Right ventricle myocardium inferior (tissue), 1 donor: ENCODE measurements at regions not wholly inside any gene's neighbourhood (a gene's known extent, or its start where the extent isn't known, plus 50 kb on each side); places are given as distances from the start of the nearest gene placed in this dataset.
"Not testable (repeated sequence)": the region's sequence is repeated elsewhere in the genome, so short reads cannot be mapped to it uniquely, and the experiment has no call there.

Experiments
- ATAC-seq: fragments of 200-7000 bp; cut with Tn5 transposase; one replicate; pipeline ENCODE4 v1.9.1; 2020; ENCODE audit warnings: mild to moderate bottlenecking, moderate library complexity
- DNase-seq: peaks from one replicate; pipeline ENCODE4 v3.0.0; 2021; ENCODE audit errors: missing footprints
- intact Hi-C: fragments of 100-400 bp; cut with DNase I; formaldehyde crosslinking; loops from one replicate; pipeline ENCODE4 v1.11.0; 2022
- donor health status: DM: no; HTN: yes; CAD: no; lungs with severe emphysema.

DNA sequence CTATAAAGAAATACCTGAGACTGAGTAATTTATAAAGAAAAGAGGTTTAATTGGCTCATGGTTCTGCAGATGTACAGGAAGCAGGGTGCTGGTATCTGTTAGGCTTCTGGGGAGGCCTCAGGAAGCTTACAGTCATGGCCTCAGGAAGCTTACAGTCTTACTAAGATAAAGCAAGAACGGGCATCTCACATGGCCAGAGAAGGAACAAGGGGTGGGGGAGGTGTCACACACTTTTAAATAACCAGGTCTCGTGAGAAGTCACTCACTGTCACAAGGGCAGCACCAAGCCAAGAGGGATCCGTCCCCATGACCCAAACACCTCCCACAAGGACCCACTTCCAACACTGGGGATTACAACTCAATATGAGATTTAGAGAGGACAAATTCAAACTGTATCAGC, 192.8 kb upstream of the B3GAT1 start:
- intact Hi-C loops, result no loop called here
- ATAC-seq, result no peak
- DNase-seq, result no peak

GRCh38 chr11:134599299-134599771, 187.3 kb upstream of the B3GAT1 start:
- intact Hi-C loops, result no loop called here
- DNase-seq (no peak), ATAC-seq (no peak)

- ATAC-seq, result no peak
- DNase-seq, result no peak
- intact Hi-C loops, result no loop called here
Observed at GRCh38 chr11:134598368-134598767, 186.3 kb upstream of the B3GAT1 start.

DNA sequence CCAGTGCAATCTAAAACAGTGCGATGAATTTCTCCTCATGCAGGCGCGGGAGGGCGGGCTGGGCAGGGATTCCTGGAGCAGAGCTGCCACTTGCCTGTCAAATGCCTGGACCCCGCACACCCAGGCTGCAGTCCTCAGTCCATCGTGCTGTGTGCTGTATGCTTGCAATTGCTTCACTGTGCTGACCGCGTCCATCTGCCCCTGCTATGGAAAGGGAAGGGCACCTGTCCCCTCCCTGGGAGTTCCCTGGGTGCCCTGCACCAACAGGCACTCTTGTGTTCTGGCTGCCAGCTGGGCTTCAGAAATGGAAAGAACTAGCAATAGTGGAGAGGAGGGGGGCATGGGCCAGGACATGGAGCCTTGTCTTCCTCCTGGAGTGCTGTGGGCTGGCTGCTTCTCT, 185.4 kb upstream of the B3GAT1 start:
- DNase-seq, result no peak
- intact Hi-C loops, result no loop called here
- no peak for ATAC-seq

DNA sequence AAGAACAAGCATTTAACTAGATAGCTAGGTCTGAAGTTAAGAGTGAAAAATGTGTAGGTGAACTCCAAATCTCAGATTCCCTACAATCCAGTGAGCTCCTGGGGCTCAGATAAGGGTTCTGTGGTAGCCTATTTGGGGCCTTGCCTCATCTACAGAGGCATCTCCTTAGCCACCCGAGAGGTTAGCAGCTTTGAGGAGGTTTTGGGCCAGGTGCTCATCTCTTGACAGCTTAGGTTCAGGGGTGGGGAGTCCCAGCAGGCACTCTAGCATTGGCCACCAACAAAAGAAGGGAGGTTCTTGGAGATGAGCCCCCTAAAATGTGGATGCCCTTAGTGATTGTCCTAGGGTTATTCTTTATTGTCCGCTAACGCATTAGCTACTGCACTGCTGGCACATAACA, 184.4 kb upstream of the B3GAT1 start:
- no peak for DNase-seq
- no peak for ATAC-seq
- intact Hi-C loops, result no loop called here

GRCh38 chr11:134592391-134592990, 180.4 kb upstream of the B3GAT1 start:
- intact Hi-C loops, result no loop called here
- ATAC-seq (no peak), DNase-seq (no peak)

- DNase-seq (no peak), ATAC-seq (no peak)
- intact Hi-C loops, result no loop called here
Observed at GRCh38 chr11:134591338-134591737, 179.3 kb upstream of the B3GAT1 start.

- ATAC-seq, result no peak
Observed at GRCh38 chr11:134589129-134589528, 177.1 kb upstream of the B3GAT1 start.

DNA sequence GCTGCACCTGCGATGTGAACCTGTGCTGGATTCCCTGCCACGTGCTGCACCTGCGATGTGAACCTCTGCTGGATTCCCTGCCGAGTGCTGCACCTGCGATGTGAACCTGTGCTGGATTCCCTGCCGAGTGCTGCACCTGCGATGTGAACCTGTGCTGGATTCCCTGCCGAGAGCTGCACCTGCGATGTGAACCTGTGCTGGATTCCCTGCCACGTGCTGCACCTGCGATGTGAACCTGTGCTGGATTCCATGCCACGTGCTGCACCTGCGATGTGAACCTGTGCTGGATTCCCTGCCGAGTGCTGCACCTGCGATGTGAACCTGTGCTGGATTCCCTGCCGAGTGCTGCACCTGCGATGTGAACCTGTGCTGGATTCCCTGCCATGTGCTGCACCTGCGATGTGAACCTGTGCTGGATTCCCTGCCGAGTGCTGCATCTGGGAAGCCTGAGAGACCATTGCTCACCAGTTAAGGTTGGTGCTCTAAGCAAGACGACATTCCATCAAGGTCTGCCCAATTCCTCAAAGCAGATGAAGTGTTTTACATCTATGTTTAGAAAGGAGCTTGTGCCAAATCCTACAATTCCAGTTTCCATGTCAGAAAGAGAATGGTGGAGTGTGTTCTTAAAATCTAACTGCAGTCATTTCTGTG, 176.5 kb upstream of the B3GAT1 start:
- DNase-seq, intact Hi-C loops, ATAC-seq: not testable (repeated sequence)

More at GRCh38 chr11:134589129-134589528, 177.1 kb upstream of the B3GAT1 start:
- intact Hi-C loops, result no loop called here
- DNase-seq, result no peak

- intact Hi-C loops, result no loop called here
- no peak for DNase-seq
- no peak for ATAC-seq
Observed at GRCh38 chr11:134587345-134587744, 175.3 kb upstream of the B3GAT1 start.

DNA sequence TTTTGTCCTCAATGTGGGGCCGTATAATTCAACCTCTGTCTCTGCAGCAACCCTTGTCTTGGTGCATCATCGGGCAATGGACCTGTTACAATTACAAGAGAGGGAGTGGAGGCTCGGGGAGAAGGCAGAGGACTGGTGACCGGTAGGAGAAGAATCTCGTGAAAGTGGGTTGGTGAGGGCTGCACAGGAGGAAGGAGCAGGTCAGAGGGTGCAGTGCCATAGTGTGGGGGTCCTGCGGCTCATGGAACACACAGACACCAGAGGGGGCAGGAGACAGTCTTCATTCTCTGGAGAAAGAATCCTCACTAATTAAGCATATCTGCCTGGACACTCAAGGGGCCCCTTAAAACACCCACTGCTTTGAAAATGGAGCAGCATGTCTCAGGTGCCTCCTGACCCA, 174.7 kb upstream of the B3GAT1 start:
- ATAC-seq (no peak), DNase-seq (no peak)
- intact Hi-C loops, result no loop called here

GRCh38 chr11:134585666-134586610, 173.9 kb upstream of the B3GAT1 start:
- intact Hi-C loops, result no loop called here
- ATAC-seq (no peak), DNase-seq (no peak)

DNA sequence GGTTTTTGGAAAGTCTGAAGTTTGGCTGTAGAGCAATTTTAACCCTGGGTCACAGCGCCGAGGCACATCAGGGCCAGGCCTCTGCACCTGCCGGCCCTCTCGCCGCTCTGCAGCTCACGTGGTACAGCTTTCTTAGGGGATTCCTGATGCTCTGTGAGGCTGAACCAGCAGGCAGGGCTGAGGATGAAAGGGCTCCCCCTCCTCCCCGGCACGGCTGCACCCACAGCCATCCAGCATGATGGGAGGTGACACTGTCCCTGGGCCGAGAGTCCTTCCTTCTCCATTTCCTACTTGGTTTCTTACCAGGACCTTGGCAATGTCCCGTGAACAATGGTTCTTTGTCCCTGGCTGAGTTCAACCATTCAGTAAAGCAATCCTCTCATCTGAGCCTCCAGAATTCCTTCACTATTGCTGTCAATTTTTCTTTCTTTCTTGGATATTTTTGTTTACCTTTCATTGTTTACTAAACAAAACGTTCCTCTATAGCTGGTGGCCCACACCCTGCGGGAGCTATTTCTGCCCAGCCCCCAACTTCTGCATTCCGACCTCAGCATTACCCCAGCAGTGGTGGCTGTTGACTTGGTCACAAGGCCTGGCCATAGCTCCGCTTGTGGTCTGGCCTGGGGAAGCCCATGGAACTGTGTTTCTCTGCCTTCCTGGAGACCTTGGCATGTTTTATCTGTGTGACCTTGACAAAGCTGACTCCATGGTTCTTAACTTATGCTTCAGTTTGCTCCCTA, 172.8 kb upstream of the B3GAT1 start:
- DNase-seq (no peak), ATAC-seq (no peak)
- intact Hi-C loops, result no loop called here

GRCh38 chr11:134584001-134584561, 172.0 kb upstream of the B3GAT1 start:
- intact Hi-C loops, result no loop called here
- ATAC-seq, result peak; percentile 68
- DNase-seq, result no peak

DNA sequence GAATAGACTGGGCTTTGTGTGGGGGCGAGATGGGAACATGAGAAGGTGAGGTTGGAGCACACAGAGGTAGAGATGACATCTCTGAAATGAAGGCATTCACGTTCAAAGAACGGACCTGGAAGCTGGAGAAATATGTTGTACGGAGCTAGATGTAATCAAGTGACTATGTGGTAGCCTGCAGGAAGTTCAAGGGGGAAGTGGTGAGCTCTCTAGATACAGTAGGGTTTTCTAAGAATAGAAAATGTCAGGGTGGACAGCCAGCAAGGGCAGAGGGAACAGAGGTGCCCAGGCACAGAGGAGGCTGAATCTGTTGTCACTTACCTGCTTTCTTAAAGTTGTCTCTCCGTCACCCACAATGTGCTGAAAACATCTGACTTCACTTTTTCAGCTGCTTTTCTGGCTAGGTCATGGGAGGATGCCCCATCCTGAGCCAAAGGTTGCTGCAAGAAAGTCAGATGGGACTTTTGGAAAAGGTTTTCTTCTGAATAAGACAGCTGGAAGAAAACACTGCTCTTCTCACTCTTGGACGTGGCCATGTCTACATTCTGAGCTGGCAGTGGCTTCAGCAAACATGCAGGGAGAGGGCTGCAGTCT, 171.5 kb upstream of the B3GAT1 start:
- peak; percentile 35 for ATAC-seq
- no peak for DNase-seq
- intact Hi-C loops, result no loop called here

- intact Hi-C loops, result no loop called here
- ATAC-seq (no peak), DNase-seq (no peak)
Observed at GRCh38 chr11:134582770-134583095, 170.7 kb upstream of the B3GAT1 start.

- intact Hi-C loops, result no loop called here
- DNase-seq (no peak), ATAC-seq (no peak)
Observed at GRCh38 chr11:134581966-134582769, 170.1 kb upstream of the B3GAT1 start.

GRCh38 chr11:134581121-134581626, 169.1 kb upstream of the B3GAT1 start:
- DNase-seq, result no peak
- intact Hi-C loops, result no loop called here
- ATAC-seq, result no peak
